H1 (cell line): ENCODE measurements at regions not wholly inside any gene's neighbourhood (a gene's known extent, or its start where the extent isn't known, plus 50 kb on each side); places are given as distances from the start of the nearest gene placed in this dataset.
A peak's percentile ranks its signal among the peaks of the same experiment; 100 is the strongest.

Experiments used
- CTCF ChIA-PET: fragments of 300-600 bp; sonication (Branson Sonifier 250); formaldehyde crosslinking; loops from one replicate; lab custom pipeline; 2021; ENCODE audit not compliant: partially characterized antibody; lab: Charles Lee
- POLR2A ChIA-PET: fragments of 300-600 bp; sonication (Branson Sonifier 250); formaldehyde crosslinking; loops from one replicate; lab custom pipeline; 2021; ENCODE audit warnings: inconsistent platforms; ENCODE audit not compliant: partially characterized antibody; lab: Charles Lee
- DNase-seq, 2 experiments: peaks; one replicate each; pipeline versions ENCODE4 v3.0.0 to v3.0.0-alpha.2; 2010 to 2022; ENCODE audit warnings: low spot score in 2 of 2, low read depth in 1 of 2, mixed read lengths in 1 of 2
- FAIRE-seq: peaks from 2 replicates; lab custom pipeline; 2011; peaks lifted over from hg19 to GRCh38; lab: Jason Lieb, UNC
- H2AFZ ChIP-seq: 2 replicates; pipeline ENCODE4 v1.8.1; 2012; ENCODE audit warnings: low read length, inconsistent platforms
- H2AK5ac ChIP-seq: 2 replicates; pipeline ENCODE4 v1.6.1; 2013; ENCODE audit warnings: low read depth, low read length
- H2BK120ac ChIP-seq: replicated peaks from 2 replicates; pipeline ENCODE3; 2013; ENCODE audit warnings: low read depth, low read length, inconsistent platforms
- H2BK12ac ChIP-seq: 2 replicates; pipeline ENCODE4 v1.6.1; 2013; ENCODE audit warnings: low read depth, low read length
- H2BK15ac ChIP-seq: 2 replicates; pipeline ENCODE4 v1.6.1; 2013; ENCODE audit warnings: low read length
- H2BK20ac ChIP-seq: 2 replicates; pipeline ENCODE4 v1.6.1; 2013; ENCODE audit warnings: low read length
- H2BK5ac ChIP-seq: 2 replicates; pipeline ENCODE4 v1.6.1; 2013; ENCODE audit warnings: low read depth, low read length
- H3K14ac ChIP-seq: 2 replicates; pipeline ENCODE4 v1.6.1; 2013; ENCODE audit warnings: inconsistent platforms; ENCODE audit not compliant: insufficient read length
- H3K18ac ChIP-seq: 2 replicates; pipeline ENCODE4 v1.6.1; 2013; ENCODE audit warnings: low read length; ENCODE audit errors: extremely low read depth
- H3K23ac ChIP-seq: 2 replicates; pipeline ENCODE4 v1.6.1; 2013; ENCODE audit warnings: inconsistent platforms; ENCODE audit not compliant: insufficient read length
- H3K23me2 ChIP-seq: 2 replicates; pipeline ENCODE4 v1.6.1; 2013; ENCODE audit warnings: low read depth, low read length
- H3K27ac ChIP-seq: 2 replicates; pipeline ENCODE4 v1.6.1; 2011; ENCODE audit warnings: low read depth, low read length, inconsistent platforms
- H3K27me3 ChIP-seq, 4 experiments: replicated peaks in 1 of 4; 1 replicate in 1 of 4; 2 replicates in 3 of 4; pipeline versions ENCODE4 v1.6.1 to v1.8.1; 2011 to 2013; ENCODE audit warnings: low read length in 3 of 4, mild to moderate bottlenecking in 3 of 4, inconsistent platforms in 2 of 4, mixed read lengths in 2 of 4, moderate library complexity in 1 of 4; ENCODE audit not compliant: control insufficient read depth in 3 of 4, insufficient read depth in 3 of 4; ENCODE audit errors: extremely low read depth in 1 of 4
- H3K36me3 ChIP-seq, 4 experiments: 2 replicates each; pipeline versions ENCODE4 v1.6.1 to v1.8.1; 2011 to 2013; ENCODE audit warnings: mild to moderate bottlenecking in 4 of 4, low read length in 3 of 4, moderate library complexity in 2 of 4, control low read depth in 1 of 4, inconsistent platforms in 1 of 4; ENCODE audit not compliant: insufficient read depth in 4 of 4, control insufficient read depth in 2 of 4
- H3K4ac ChIP-seq: replicated peaks from 2 replicates; pipeline ENCODE3; 2013; ENCODE audit warnings: low read length, low read depth, mixed read lengths, inconsistent platforms; ENCODE audit not compliant: insufficient read length
- H3K4me1 ChIP-seq, 4 experiments: replicated peaks in 1 of 4; 1 replicate in 1 of 4; 2 replicates in 3 of 4; pipeline versions ENCODE4 v1.6.1 to v1.8.1; 2011 to 2013; ENCODE audit warnings: low read length in 3 of 4, inconsistent platforms in 2 of 4, mixed read lengths in 1 of 4; ENCODE audit not compliant: insufficient read depth in 4 of 4, control insufficient read depth in 3 of 4
- H3K4me2 ChIP-seq, 2 experiments: 2 replicates each; pipeline versions ENCODE4 v1.6.1 to v1.8.1; 2011 to 2013; ENCODE audit warnings: low read depth in 2 of 2, low read length in 2 of 2, control low read depth in 1 of 2, inconsistent platforms in 1 of 2, mild to moderate bottlenecking in 1 of 2; ENCODE audit not compliant: insufficient read depth in 1 of 2
- H3K4me3 ChIP-seq, 4 experiments: fragments of 200-600, 300-600 bp in 1 of 4; sonication (generic), shearing (Covaris generic), sonication (Bioruptor Twin) in 1 of 4; 2 replicates each; pipeline versions ENCODE4 v1.5.1 to v1.8.1; 2011 to 2016; ENCODE audit warnings: low read length in 4 of 4, low read depth in 3 of 4, control low read depth in 2 of 4, inconsistent platforms in 2 of 4, mild to moderate bottlenecking in 2 of 4, mixed read lengths in 1 of 4, moderate library complexity in 1 of 4; ENCODE audit not compliant: insufficient read depth in 2 of 4; ENCODE audit errors: extremely low read depth in 1 of 4
- H3K56ac ChIP-seq: replicated peaks from 2 replicates; pipeline ENCODE3; 2013; ENCODE audit warnings: low read depth, mild to moderate bottlenecking, mixed read lengths, low read length, inconsistent platforms; ENCODE audit not compliant: insufficient read length
- H3K79me1 ChIP-seq: 2 replicates; pipeline ENCODE4 v1.6.1; 2013; ENCODE audit warnings: low read depth, low read length, control low read depth
- H3K79me2 ChIP-seq, 2 experiments: 2 replicates each; pipeline versions ENCODE4 v1.6.1 to v1.8.1; 2012 to 2013; ENCODE audit warnings: low read length in 2 of 2, mild to moderate bottlenecking in 2 of 2, inconsistent platforms in 1 of 2; ENCODE audit not compliant: insufficient read depth in 2 of 2, control insufficient read depth in 1 of 2
- H3K9ac ChIP-seq, 4 experiments: replicated peaks in 1 of 4; 1 replicate in 1 of 4; 2 replicates in 3 of 4; pipeline versions ENCODE4 v1.6.1 to v1.8.1; 2011 to 2013; ENCODE audit warnings: low read depth in 3 of 4, low read length in 3 of 4, control low read depth in 2 of 4, mild to moderate bottlenecking in 2 of 4, moderate library complexity in 2 of 4, inconsistent platforms in 1 of 4; ENCODE audit errors: extremely low read depth in 1 of 4
- H3K9me3 ChIP-seq, 2 experiments: 2 replicates each; pipeline versions ENCODE4 v1.6.1 to v1.8.1; 2012 to 2013; ENCODE audit warnings: mild to moderate bottlenecking in 2 of 2, moderate library complexity in 2 of 2, control low read depth in 1 of 2, inconsistent platforms in 1 of 2, low read depth in 1 of 2, low read length in 1 of 2, mixed read lengths in 1 of 2; ENCODE audit not compliant: insufficient read depth in 2 of 2
- H4K20me1 ChIP-seq, 2 experiments: replicated peaks in 1 of 2; 2 replicates each; pipeline versions ENCODE3 to v1.8.1; 2011 to 2013; ENCODE audit warnings: inconsistent platforms in 2 of 2, low read length in 2 of 2, mild to moderate bottlenecking in 1 of 2; ENCODE audit not compliant: insufficient read depth in 2 of 2, control insufficient read depth in 1 of 2
- H4K5ac ChIP-seq: 2 replicates; pipeline ENCODE4 v1.6.1; 2013; ENCODE audit warnings: low read length, low read depth, mixed read lengths, inconsistent platforms; ENCODE audit not compliant: insufficient read length
- H4K8ac ChIP-seq: 2 replicates; pipeline ENCODE4 v1.8.0; 2013; ENCODE audit warnings: mild to moderate bottlenecking, moderate library complexity, low read length, inconsistent platforms; ENCODE audit not compliant: insufficient read depth; ENCODE audit errors: extremely low read depth
- H4K91ac ChIP-seq: replicated peaks from 2 replicates; pipeline ENCODE3; 2013; ENCODE audit warnings: low read length, mixed read lengths, inconsistent platforms; ENCODE audit not compliant: insufficient read length
- MAFK ChIP-seq: IDR thresholded peaks from 2 replicates; pipeline ENCODE4 v1.6.1; 2012; ENCODE audit warnings: low read depth, mild to moderate bottlenecking, improper control_type of control experiment, low read length
- SAP30 ChIP-seq: fragments of 300-600 bp; sonication (generic); IDR thresholded peaks from 2 replicates; pipeline ENCODE4 v1.7.1; 2012; ENCODE audit warnings: low read length, moderate library complexity, mild to moderate bottlenecking, inconsistent platforms; ENCODE audit not compliant: insufficient read depth, insufficient replicate concordance
- WGBS, 2 experiments: shearing (Covaris generic) in 1 of 2; methylation state at CpG; one replicate each; pipeline versions ENCODE4 v1.1.6 to v1.1.7; 2013 to 2015; ENCODE audit warnings: low lambda C conversion rate in 2 of 2, mixed read lengths in 2 of 2, inconsistent platforms in 1 of 2, low coverage in 1 of 2, missing lambda C conversion rate in 1 of 2; ENCODE audit not compliant: insufficient replicate concordance in 2 of 2, insufficient coverage in 1 of 2, insufficient read length in 1 of 2; ENCODE audit errors: extremely low coverage in 1 of 2, missing lambda C conversion rate in 1 of 2; 5-methylcytosine and 5-hydroxymethylcytosine counted together

DNA sequence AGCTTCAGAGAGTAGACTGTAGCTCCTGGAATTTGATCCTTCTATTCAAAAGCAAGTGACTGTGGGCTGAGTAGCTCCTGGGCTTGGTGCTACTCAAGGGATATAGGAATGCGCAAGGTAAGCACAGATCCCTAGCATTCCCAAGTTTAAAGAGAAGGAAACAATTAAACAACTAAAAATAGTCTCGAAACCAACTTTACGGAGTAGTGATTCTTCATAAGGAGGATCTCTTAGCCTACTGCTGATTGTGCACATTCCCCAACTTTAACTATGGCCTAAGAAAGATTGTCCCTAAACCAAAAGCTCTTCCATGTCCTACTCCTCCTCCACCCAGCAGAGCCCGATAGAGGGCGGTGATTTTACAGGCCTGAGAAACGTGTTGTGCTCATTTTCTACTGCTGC, 226.5 kb upstream of the CAMK1G start:
- Histone ChIP-seq H3K79me2 (no peaks in the 10 kb centered on the region), H2BK20ac (0 out of 2 replicates have a peak overlapping the region, but pooled peaks have one; percentile 13), H3K36me3 (no peaks in the 10 kb centered on the region), H3K18ac (no peak overlapping the region), H3K4me3 (no peak overlapping the region), H3K27me3 (no peaks in the 10 kb centered on the region), H4K8ac (no peak overlapping the region), H3K4me2 (no peak overlapping the region), H4K5ac (no peak overlapping the region), H3K9me3 (no peaks in the 10 kb centered on the region), H4K91ac (no peak overlapping the region), H3K23ac (no peak overlapping the region), H2BK12ac (no peak overlapping the region), H3K23me2 (no peaks in the 10 kb centered on the region; the same call in 1 of the 2 replicates), H3K4me1 (peaks cover 0 to 10% (median 1%) of the 10 kb centered on the region in 4 experiments; a peak in 4 of 7 replicates), H3K4ac (no peak overlapping the region), H3K27ac (no peak overlapping the region), H2BK5ac (no peak overlapping the region), H2BK15ac (no peak overlapping the region), H3K9ac (no peak overlapping the region), H4K20me1 (no peaks in the 10 kb centered on the region), H2AFZ (no peak overlapping the region), H2AK5ac (no peak overlapping the region), H3K56ac (no peak overlapping the region), H3K79me1 (no peaks in the 10 kb centered on the region), H3K14ac (no peak overlapping the region), H2BK120ac (no peak overlapping the region)
- TF ChIP-seq MAFK (0 out of 2 replicates have a peak, but pooled peaks have one; percentile 4), SAP30 (no peak)
- POLR2A ChIA-PET: no interaction called here
- FAIRE-seq (no peak), DNase-seq (no peak)
- WGBS, 2 experiments: 84% methylated on average over 6 of the region's 6 CpGs; no CpG with 5 or more reads in 1 of the 2 experiments
- CTCF ChIA-PET: interaction anchor here (0.6 to 2.0 kb wide), 8 partner anchors 10 to 156 kb away, joined by 3 to 5 read pairs (median 3); no protein-coding TSS in a partner anchor
